Trophoblast cell (in vitro differentiated cells and primary cell): ENCODE measurements at regions not wholly inside any gene's neighbourhood (a gene's known extent, or its start where the extent isn't known, plus 50 kb on each side); places are given as distances from the start of the nearest gene placed in this dataset.

Experiments used
- DNase-seq, 2 donors: peaks; one replicate each; pipeline ENCODE4 v3.0.0-alpha.2; 2016
- H2AFZ ChIP-seq: 2 replicates; pipeline ENCODE4 v1.6.1; 2013; ENCODE audit warnings: low read length, moderate library complexity, mild to moderate bottlenecking; ENCODE audit not compliant: insufficient read depth, poor library complexity
- H2AK5ac ChIP-seq: 2 replicates; pipeline ENCODE4 v1.6.1; 2013; ENCODE audit warnings: mild to moderate bottlenecking, low read length
- H2BK120ac ChIP-seq: 2 replicates; pipeline ENCODE4 v1.6.1; 2013; ENCODE audit warnings: low read length, mild to moderate bottlenecking, moderate library complexity; ENCODE audit not compliant: insufficient read depth, poor library complexity
- H2BK12ac ChIP-seq: 2 replicates; pipeline ENCODE4 v1.6.1; 2013; ENCODE audit warnings: mild to moderate bottlenecking, low read length, moderate library complexity
- H2BK5ac ChIP-seq: 2 replicates; pipeline ENCODE4 v1.6.1; 2013; ENCODE audit warnings: low read length, low read depth, moderate library complexity, mild to moderate bottlenecking; ENCODE audit not compliant: poor library complexity
- H3K14ac ChIP-seq: 2 replicates; pipeline ENCODE4 v1.6.1; 2013; ENCODE audit warnings: mild to moderate bottlenecking, low read length
- H3K18ac ChIP-seq: 2 replicates; pipeline ENCODE4 v1.6.1; 2013; ENCODE audit warnings: mild to moderate bottlenecking, low read length
- H3K23ac ChIP-seq: 2 replicates; pipeline ENCODE4 v1.6.1; 2013; ENCODE audit warnings: low read length
- H3K27ac ChIP-seq: 2 replicates; pipeline ENCODE4 v1.5.1; 2013; ENCODE audit warnings: low read depth, mild to moderate bottlenecking, inconsistent platforms, low read length, moderate library complexity
- H3K27me3 ChIP-seq: 2 replicates; pipeline ENCODE4 v1.6.1; 2013; ENCODE audit warnings: inconsistent platforms, mild to moderate bottlenecking, low read length, moderate library complexity; ENCODE audit not compliant: insufficient read depth
- H3K36me3 ChIP-seq, 2 experiments: 1 replicate in 1 of 2; 2 replicates in 1 of 2; pipeline ENCODE4 v1.6.1; 2013; ENCODE audit warnings: low read length in 2 of 2, mild to moderate bottlenecking in 2 of 2, moderate library complexity in 1 of 2; ENCODE audit not compliant: insufficient read depth in 2 of 2, control insufficient read depth in 1 of 2
- H3K4ac ChIP-seq: 2 replicates; pipeline ENCODE4 v1.6.1; 2013; ENCODE audit warnings: low read depth, mild to moderate bottlenecking, low read length, moderate library complexity
- H3K4me1 ChIP-seq, 2 experiments: 1 replicate in 1 of 2; 2 replicates in 1 of 2; pipeline ENCODE4 v1.6.1; 2013; ENCODE audit warnings: low read length in 2 of 2, mild to moderate bottlenecking in 2 of 2, moderate library complexity in 1 of 2; ENCODE audit not compliant: insufficient read depth in 2 of 2, control insufficient read depth in 1 of 2
- H3K4me2 ChIP-seq: 2 replicates; pipeline ENCODE4 v1.6.1; 2013; ENCODE audit warnings: inconsistent platforms, mild to moderate bottlenecking, low read length, moderate library complexity
- H3K4me3 ChIP-seq: 2 replicates; pipeline ENCODE4 v1.5.1; 2013; ENCODE audit warnings: mild to moderate bottlenecking, low read depth, low read length, inconsistent platforms
- H3K79me1 ChIP-seq: one replicate; pipeline ENCODE4 v1.6.1; 2013; ENCODE audit warnings: low read length
- H3K79me2 ChIP-seq: 2 replicates; pipeline ENCODE4 v1.6.1; 2013; ENCODE audit warnings: low read length, mild to moderate bottlenecking; ENCODE audit not compliant: control insufficient read depth, insufficient read depth, poor library complexity
- H3K9ac ChIP-seq: 2 replicates; pipeline ENCODE4 v1.6.1; 2013; ENCODE audit warnings: mild to moderate bottlenecking, low read length
- H3K9me3 ChIP-seq: 2 replicates; pipeline ENCODE4 v1.6.1; 2013; ENCODE audit warnings: low read depth, mild to moderate bottlenecking, control low read depth, inconsistent platforms, low read length; ENCODE audit not compliant: insufficient read depth
- H4K12ac ChIP-seq: 2 replicates; pipeline ENCODE4 v1.6.1; 2013; ENCODE audit warnings: low read depth, mild to moderate bottlenecking, low read length, moderate library complexity
- H4K8ac ChIP-seq: 2 replicates; pipeline ENCODE4 v1.6.1; 2013; ENCODE audit warnings: low read depth, mild to moderate bottlenecking, low read length, moderate library complexity
- H4K91ac ChIP-seq: one replicate; pipeline ENCODE4 v1.6.1; 2013; ENCODE audit warnings: low read depth, mild to moderate bottlenecking, low read length, moderate library complexity
- WGBS: extraction: QIAGEN DNeasy Blood & Tissue Kit; methylation state at CpG from one replicate; pipeline ENCODE4 v1.1.7; 2013; ENCODE audit warnings: missing lambda C conversion rate; ENCODE audit not compliant: insufficient read length, insufficient coverage; ENCODE audit errors: extremely low coverage; 5-methylcytosine and 5-hydroxymethylcytosine counted together

DNA sequence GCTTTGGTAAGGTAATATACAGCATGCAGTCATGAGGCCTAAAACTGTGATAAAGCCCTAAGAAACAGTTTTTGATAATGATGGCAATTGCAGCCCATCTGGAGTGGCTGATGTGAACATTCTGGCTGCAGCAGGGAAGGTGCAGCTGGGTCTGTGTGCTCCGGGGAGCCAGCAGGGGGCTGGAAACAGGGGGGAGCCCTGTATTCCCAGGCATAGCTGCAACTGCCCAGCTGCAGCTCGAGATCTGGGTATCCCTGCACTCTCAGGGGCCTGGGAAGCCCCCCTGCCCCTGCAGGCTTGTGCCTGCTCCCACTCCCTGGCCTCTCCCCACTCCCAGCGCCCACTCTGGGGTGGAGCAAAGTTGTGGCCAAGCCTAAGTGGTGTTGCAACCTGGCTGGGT is 95.6 kb downstream of the RRAGB start:
- no peak overlapping the region for H4K12ac ChIP-seq
- no peak overlapping the region for H2AFZ ChIP-seq
- no peaks in the 10 kb centered on the region for H3K9me3 ChIP-seq
- H3K4me1 ChIP-seq, result no peaks in the 10 kb centered on the region
- WGBS, result no CpG with 5 or more reads among the region's 3 CpGs
- no peak overlapping the region for H4K91ac ChIP-seq
- no peak for DNase-seq
- H3K36me3 ChIP-seq, result peaks cover 0 to 2% of the 10 kb centered on the region in 2 experiments
- no peak overlapping the region for H2BK12ac ChIP-seq
- no peak overlapping the region for H3K23ac ChIP-seq
- no peak overlapping the region for H3K4me3 ChIP-seq
- no peak overlapping the region for H4K8ac ChIP-seq
- H3K27me3 ChIP-seq, result no peaks in the 10 kb centered on the region
- no peak overlapping the region for H2BK5ac ChIP-seq
- no peak overlapping the region for H2BK120ac ChIP-seq
- H3K18ac ChIP-seq, result no peak overlapping the region
- H3K4me2 ChIP-seq, result no peak overlapping the region
- H2AK5ac ChIP-seq, result no peak overlapping the region
- H3K9ac ChIP-seq, result no peak overlapping the region
- H3K14ac ChIP-seq, result no peak overlapping the region
- H3K27ac ChIP-seq, result no peak overlapping the region
- H3K4ac ChIP-seq, result no peak overlapping the region
- no peaks in the 10 kb centered on the region for H3K79me2 ChIP-seq
- H3K79me1 ChIP-seq, result no peaks in the 10 kb centered on the region

- no peak overlapping the region for H2BK12ac ChIP-seq
- no peak overlapping the region for H4K91ac ChIP-seq
- no peak overlapping the region for H2BK5ac ChIP-seq
- no peak overlapping the region for H3K23ac ChIP-seq
- H3K27me3 ChIP-seq, result no peaks in the 10 kb centered on the region
- H2BK120ac ChIP-seq, result no peak overlapping the region
- no peak overlapping the region for H2AFZ ChIP-seq
- no peak overlapping the region for H3K18ac ChIP-seq
- H3K14ac ChIP-seq, result no peak overlapping the region
- no peaks in the 10 kb centered on the region for H3K79me1 ChIP-seq
- H3K9me3 ChIP-seq, result no peaks in the 10 kb centered on the region
- H4K12ac ChIP-seq, result no peak overlapping the region
- H3K4me3 ChIP-seq, result no peak overlapping the region
- no peak overlapping the region for H4K8ac ChIP-seq
- no peak overlapping the region for H3K4me2 ChIP-seq
- H3K4ac ChIP-seq, result no peak overlapping the region
- no peak overlapping the region for H2AK5ac ChIP-seq
- no peaks in the 10 kb centered on the region for H3K79me2 ChIP-seq
- H3K36me3 ChIP-seq, result peaks cover 0 to 2% of the 10 kb centered on the region in 2 experiments
- no peak overlapping the region for H3K27ac ChIP-seq
- no peak overlapping the region for H3K9ac ChIP-seq
- DNase-seq, result peak; percentile 2 to 69
- H3K4me1 ChIP-seq, result peaks cover 5 to 9% of the 10 kb centered on the region in 2 experiments
Observed at GRCh38 chrX:55815546-55815945, 98.0 kb downstream of the RRAGB start.

DNA sequence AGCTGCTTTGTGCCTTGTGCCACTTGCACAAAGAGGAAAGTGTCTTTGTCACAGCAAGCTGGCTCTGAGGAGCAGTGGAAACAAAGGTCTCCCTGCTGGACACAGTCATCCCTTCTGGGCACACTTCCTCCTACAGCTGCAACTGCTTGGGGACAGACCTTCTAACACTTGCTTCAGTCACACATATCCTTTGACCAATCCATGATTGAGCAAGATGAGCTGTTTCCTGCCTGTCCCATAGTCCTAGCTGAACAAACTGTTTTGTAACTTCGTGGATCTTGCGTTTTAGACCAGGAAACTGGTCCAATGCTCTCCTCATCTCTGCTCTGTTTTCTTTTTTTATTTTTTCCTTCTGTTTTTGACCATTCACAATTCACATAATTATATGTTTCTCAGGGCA is 98.5 kb downstream of the RRAGB start:
- H3K4me2 ChIP-seq, result no peak overlapping the region
- H2AK5ac ChIP-seq, result no peak overlapping the region
- no CpG with 5 or more reads among the region's 2 CpGs for WGBS
- H3K36me3 ChIP-seq, result peaks cover 0 to 2% of the 10 kb centered on the region in 2 experiments
- no peak overlapping the region for H3K27ac ChIP-seq
- H3K79me2 ChIP-seq, result no peaks in the 10 kb centered on the region
- H3K4me1 ChIP-seq, result peaks cover 5 to 9% of the 10 kb centered on the region in 2 experiments
- H2BK120ac ChIP-seq, result no peak overlapping the region
- no peak overlapping the region for H4K12ac ChIP-seq
- H3K14ac ChIP-seq, result no peak overlapping the region
- H3K9ac ChIP-seq, result no peak overlapping the region
- no peak overlapping the region for H3K4ac ChIP-seq
- no peaks in the 10 kb centered on the region for H3K79me1 ChIP-seq
- DNase-seq, result peak; percentile 23 to 58
- H4K91ac ChIP-seq, result no peak overlapping the region
- H3K27me3 ChIP-seq, result no peaks in the 10 kb centered on the region
- no peaks in the 10 kb centered on the region for H3K9me3 ChIP-seq
- no peak overlapping the region for H3K23ac ChIP-seq
- H2BK5ac ChIP-seq, result no peak overlapping the region
- H3K18ac ChIP-seq, result no peak overlapping the region
- no peak overlapping the region for H2BK12ac ChIP-seq
- no peak overlapping the region for H3K4me3 ChIP-seq
- no peak overlapping the region for H2AFZ ChIP-seq
- no peak overlapping the region for H4K8ac ChIP-seq

DNA sequence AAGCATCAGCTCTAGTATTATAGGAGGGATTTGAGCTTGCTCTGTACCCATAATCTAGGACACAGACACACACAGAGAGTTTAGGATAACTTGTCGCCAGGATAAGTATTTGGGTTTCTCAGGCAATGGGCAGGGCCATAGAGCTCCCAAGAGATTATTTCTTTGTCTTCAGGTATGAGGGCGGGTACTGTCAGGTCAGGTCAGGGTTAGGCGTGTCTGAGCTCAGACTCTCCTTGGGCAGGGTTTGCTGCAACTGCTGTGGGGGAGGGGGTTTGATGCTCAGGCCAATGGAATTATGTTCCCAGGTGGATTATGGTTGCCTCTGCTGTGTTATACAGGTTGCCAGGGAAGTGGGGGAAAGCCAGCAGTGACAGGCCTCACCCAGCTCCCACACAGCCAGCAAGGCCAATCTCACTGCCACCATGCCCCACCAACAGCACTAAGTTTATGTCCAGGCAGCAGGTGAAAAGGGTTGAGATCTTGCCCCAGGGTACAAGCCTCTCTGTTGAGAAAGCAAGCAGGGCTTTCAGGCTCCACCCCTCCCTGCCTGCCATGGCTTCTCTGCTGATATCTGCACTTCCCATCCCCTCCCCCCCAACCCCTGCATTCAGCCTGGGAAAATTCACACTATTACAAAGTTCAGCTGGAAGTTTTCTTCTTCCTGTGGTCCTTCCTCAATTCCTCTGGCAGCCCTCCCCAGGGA is 101.3 kb downstream of the RRAGB start:
- no peak overlapping the region for H2AFZ ChIP-seq
- H2BK12ac ChIP-seq, result no peak overlapping the region

More for the DNA sequence above, 101.3 kb downstream of the RRAGB start:
- no peak overlapping the region for H3K4me3 ChIP-seq
- no peak overlapping the region for H3K18ac ChIP-seq
- H3K9me3 ChIP-seq, result no peaks in the 10 kb centered on the region
- no peak overlapping the region for H2BK5ac ChIP-seq
- H3K4me1 ChIP-seq, result peaks cover 5 to 9% of the 10 kb centered on the region in 2 experiments
- H4K8ac ChIP-seq, result no peak overlapping the region
- H3K14ac ChIP-seq, result no peak overlapping the region
- H4K91ac ChIP-seq, result no peak overlapping the region
- H2BK120ac ChIP-seq, result no peak overlapping the region
- no peak overlapping the region for H3K23ac ChIP-seq
- no CpG with 5 or more reads among the region's 3 CpGs for WGBS
- H3K79me1 ChIP-seq, result no peaks in the 10 kb centered on the region
- DNase-seq, result peak; percentile 75 to 81
- no peaks in the 10 kb centered on the region for H3K79me2 ChIP-seq
- no peak overlapping the region for H3K9ac ChIP-seq
- H4K12ac ChIP-seq, result no peak overlapping the region
- H2AK5ac ChIP-seq, result no peak overlapping the region
- H3K27me3 ChIP-seq, result no peaks in the 10 kb centered on the region
- H3K27ac ChIP-seq, result peak overlapping the region; percentile 41
- H3K36me3 ChIP-seq, result no peaks in the 10 kb centered on the region
- H3K4me2 ChIP-seq, result no peak overlapping the region
- H3K4ac ChIP-seq, result no peak overlapping the region
